ENCODE measurements at regions not wholly inside any gene's neighbourhood (a gene's known extent, or its start where the extent isn't known, plus 50 kb on each side); places are given as distances from the start of the nearest gene placed in this dataset.
A peak's percentile ranks its signal among the peaks of the same experiment; 100 is the strongest.
"Not testable (repeated sequence)": the region's sequence is repeated elsewhere in the genome, so short reads cannot be mapped to it uniquely, and the experiment has no call there.

DNA sequence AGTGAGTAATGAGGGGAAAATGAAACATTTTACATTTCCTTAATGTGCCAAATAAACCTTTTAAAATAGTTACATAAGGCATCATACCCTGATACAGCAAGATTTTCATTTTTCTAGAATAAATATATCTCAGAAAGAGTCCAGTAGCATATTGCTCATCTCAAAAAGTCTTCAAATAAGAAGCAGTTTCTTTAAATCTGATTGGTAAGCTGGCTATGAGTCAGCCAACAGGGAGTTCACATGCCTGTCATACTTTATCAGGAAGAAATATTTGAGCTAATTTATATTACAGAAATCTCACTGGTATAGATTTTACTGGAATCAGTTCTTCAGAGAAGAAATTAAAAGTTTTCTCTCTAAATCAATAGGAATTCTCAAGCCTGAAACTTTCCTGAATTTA lies 258.1 kb downstream of the C11orf87 start:
- peak; percentile 74 for DNase-seq (ENCODE audit: low read depth)

DNA sequence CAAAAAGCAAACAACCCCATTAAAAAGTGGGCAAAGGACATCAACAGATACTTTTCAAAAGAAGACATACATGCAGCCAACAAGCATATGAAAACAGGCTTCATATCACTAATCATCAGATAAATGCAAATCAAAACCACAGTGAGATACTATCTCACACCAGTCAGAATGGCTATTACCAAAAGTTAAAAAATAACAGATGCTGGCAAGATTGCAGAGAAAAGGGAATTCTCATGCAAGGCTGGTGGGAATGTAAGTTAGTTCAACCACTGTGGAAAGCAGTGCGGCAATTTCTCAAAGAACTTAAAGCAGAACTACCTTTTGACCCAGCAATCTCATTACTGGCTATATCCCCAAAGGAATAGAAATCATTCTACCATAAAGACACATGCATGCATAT lies 260.8 kb downstream of the C11orf87 start:
- DNase-seq (ENCODE audit: low read depth), result not testable (repeated sequence)

DNA sequence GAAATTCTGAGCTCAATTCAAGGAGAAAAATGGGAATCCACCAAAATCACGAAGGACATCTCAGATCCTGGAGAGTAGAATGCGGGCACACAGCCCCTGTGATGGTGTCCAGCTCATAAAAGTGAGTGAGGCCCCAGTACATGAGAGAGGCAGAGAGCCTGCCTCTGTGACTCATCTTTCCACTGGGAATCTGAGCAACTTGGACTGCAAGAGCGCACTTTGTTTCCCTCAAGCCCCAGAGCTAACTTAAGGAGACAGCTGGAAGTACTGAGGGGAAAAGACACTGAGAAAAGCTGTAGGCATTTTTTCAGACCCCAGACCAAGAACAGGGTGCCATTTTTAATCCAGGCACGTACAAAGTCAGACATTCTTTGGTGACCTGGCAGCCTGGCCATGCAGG lies 273.7 kb downstream of the C11orf87 start:
- peak; percentile 44 for DNase-seq (ENCODE audit: low read depth)

DNA sequence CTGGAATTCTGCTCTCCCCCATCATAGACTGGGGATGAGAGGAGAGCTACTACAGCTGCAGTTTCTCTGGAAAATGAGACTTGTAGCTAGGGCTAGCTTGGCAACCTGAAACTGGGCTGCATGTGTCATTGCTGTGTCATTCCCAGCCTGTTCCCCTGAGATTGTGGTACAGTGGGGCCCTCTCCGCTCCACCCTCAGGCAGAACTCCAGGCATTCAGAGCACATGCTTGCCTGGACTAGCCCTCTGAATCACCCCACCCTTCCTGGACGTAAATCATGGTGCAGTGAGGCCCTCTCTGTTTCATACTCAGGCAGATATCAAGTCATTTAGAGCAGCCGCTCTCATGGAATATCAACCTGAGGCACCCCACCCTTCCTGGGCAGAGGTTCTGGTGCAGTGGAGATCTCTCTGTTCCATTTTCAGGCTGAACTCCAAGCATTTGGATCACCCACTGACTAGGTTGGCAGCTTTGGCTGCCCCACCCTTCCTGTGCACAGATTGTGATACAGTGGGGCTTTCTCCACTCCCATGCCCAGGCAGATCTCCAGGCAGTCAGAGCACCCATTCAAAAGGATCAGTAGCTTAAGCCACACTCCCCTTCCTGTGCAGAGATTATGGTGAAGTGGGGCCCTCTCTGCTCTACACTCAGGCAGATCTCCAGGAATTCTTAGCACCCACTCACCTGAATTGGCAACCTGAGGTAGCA lies 274.4 kb downstream of the C11orf87 start:
- DNase-seq (ENCODE audit: low read depth), result peak; percentile 23

DNA sequence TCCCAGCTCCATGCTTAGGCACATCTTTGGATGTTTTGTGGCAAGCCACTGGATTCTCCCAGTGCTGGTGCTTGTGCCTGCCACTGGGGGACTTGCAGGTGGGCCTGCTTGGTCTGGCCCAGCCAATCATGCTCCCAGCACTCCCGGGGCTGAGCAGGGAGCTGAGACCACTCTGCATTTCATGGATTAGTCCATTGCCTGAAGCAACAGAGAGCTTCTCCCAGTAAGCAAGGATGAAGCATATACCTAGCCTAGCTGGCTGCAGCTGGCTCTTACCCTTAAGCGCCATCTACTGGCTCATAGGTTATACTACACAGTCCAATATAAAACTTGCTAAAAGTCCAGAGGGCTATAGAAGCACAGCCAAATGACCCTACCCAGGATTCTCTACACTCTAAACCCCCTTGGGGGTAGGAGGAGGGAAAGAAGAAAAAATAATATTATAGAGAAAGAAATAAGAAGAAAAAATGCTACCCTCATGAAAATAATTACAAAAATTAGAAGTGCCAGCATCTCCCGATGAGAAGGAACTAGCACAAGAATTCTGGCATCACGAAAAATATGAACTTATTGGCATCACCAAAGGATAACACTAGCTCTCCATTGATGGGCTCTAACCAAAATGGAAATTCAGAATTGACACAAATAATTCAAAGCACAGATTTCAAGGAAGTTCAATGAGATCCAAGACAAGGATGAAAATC lies 275.3 kb downstream of the C11orf87 start:
- DNase-seq (ENCODE audit: low read depth), result peak; percentile 63

DNA sequence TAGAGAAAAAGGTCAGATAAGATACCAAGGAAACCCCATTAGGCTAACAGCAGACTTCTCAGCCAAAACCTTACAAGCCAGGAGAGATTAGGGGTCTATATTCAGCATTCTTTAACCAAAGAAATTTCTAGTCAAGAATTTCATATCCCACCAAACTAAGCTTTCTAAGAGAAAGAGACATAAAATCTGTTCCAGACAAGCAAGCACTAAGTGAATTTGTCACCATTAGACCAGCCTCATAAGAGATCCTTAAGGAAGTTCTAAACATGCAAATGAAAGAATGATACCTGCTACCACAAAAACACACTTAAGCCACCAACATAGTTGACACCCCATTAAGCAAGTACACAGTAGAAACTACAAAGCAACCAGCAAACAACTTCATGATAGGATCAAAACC lies 276.2 kb downstream of the C11orf87 start:
- DNase-seq (ENCODE audit: low read depth), result no peak

DNA sequence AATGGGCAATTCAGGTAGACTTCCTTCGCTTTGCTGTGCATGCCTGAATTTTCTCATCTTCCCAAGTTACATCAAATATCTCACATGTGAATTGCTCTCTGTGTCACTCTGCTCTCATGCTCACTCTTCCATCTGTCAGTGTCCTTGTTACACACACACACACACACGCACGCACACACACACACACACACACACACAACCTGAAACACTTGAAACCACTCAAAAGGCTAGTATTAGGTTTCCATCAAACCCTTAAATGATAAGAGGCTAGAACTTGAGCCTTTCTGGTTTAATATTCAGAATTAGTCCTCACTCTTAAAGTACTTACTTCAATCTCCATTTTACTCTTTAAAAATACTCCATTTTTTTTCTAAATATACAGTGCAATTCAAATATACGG lies 282.4 kb downstream of the C11orf87 start:
- DNase-seq (ENCODE audit: low read depth), result no peak

DNA sequence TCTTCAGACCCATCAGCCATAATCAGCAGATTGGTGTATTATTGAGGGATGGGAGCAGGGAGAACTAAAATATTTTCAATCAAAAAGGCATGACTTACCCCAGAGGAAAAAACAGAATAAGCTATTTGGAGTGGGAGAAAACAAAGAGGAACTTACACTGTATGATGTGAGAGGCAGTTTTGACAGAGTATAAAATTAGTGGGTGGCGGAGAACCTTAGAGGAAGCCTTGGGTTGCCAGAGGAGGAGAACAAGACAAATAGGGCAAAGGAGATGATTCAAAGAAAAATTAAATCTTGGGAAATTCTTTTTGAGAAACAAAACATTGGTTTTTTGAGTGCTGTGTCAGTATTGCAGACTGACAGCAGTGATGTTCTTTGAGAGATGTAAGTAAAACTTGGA lies 285.0 kb downstream of the C11orf87 start:
- no peak for DNase-seq (ENCODE audit: low read depth)

DNA sequence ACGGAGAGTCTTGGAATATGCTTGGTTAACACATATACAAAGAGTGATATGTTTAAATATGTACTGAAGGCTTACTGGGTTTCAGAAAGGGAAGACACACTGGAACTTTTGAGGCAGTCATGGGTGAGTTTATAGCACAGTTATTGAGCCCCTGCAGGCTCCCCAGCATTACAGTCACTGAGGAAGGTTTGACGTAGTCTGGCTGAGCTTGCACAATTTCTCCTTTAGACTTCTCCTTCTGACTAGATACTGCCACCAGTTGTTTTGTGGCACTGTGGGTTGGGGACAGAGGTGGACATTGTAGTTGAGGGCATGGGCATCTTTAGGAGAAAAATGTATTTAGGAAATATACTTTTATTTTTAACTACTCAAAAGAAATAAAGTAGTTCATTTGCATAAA lies 285.4 kb downstream of the C11orf87 start:
- DNase-seq (ENCODE audit: low read depth), result no peak

DNA sequence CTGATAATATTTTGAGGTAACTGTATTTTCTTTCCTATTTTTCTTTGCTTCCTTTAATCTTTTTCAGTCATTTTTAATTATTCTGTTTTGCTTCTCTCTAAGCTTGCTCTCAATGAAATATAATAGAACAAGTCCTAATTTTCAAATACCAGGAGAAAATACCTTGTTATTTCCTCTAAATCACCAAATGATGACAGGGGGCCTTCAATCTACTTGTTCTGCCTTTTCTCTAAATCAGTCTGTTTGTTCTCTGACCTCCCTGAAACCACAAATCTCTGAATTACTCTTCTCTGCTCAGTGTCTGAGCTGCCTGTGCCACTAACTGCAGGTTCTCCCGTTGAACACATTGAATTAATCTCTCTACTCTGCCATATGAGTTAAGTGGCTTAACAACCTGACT lies 286.2 kb downstream of the C11orf87 start:
- no peak for DNase-seq (ENCODE audit: low read depth)

DNA sequence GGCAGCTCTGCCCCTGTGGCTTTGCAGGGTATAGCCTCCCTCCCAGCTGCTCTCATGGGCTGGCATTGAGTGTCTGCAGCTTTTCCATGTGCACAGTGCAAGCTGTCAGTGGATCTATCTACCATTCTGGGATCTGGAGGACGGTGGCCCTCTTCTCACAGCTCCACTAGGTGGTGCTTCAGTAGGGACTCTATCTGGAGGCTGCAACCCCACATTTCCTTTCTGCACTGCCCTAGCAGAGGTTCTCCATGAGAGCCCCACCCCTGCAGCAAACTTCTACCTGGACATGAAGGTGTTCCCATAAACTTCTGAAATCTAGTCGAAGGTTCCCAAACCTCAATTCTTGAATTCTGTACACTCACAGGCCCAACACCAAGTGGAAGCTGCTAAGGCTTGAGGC lies 292.5 kb downstream of the C11orf87 start:
- DNase-seq (ENCODE audit: low read depth), result not testable (repeated sequence)

DNA sequence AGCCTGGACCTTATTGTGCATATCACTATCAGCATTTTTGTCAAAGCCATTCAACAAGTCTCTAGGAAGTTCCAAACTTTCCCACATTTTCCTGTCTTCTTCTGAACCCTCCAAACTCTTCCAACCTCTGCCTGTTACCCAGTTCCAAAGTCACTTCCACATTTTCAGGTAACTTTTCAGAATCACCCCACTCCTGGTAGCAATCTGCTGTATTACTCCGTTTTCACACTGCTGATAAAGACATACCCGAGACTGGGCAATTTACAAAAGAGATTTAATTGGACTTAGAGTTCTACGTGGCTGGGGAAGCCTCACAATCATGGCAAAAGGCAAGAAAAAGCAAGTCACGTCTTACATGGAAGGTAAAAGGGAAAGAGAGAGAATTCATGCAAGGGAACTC lies 293.4 kb downstream of the C11orf87 start:
- DNase-seq (ENCODE audit: low read depth), result not testable (repeated sequence)

DNA sequence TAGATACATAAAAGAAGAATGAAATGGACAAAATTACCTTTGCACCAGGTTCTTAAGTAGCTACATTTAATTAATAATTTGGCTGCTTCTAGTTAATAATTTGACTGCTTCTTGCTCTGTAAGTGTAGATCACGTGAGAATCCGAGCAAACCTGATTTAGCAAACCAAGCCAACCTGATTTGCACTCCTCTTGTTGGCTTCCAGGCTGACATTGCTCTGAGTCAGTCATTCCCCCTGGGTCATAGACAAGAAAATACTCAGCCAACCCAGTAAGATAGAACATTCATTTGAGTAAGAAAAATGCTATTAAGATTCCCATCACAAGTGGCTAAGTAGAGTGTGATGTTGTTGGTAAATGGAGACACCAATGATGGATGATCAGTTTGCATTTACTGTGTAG lies 304.1 kb downstream of the C11orf87 start:
- no peak for DNase-seq (ENCODE audit: low read depth)

DNA sequence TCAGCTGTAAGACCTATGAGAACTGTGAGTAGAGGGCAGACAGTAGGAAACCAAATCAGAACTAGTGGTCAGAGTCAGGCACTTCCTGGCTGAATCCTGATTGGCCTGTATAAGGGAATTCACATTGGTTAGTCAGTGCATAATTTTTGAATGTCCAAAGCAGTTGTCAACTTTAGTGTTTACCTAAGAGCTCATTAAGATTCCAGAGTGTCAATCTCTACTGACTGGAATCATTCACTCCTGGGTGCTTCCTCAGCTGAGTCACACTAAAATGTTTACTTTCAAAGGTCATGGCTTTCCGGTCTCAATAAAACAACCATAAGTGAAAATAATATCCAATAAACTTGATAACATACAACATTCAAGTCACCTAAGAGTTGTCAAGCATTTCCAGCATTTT lies 306.1 kb downstream of the C11orf87 start:
- peak; percentile 56 for DNase-seq (ENCODE audit: low read depth)

DNA sequence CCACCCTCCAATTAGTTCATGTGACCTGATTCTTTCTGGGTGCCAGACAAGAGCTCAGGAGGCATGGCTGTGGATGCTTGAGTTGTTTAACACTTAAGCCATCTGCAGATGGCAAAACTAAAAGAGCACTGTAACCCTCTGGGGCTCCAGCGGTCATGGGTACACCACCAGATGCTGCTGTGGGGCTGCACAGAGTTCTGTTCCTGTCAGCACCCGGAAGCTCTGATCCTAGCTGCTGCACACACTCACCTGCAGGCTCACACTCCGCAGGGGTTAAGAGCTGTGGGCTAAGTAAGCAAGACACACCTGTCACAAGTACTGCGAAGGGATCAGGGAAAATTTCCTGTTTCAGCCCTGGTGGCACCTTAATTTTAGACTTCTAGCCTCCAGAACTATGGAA lies 307.8 kb downstream of the C11orf87 start:
- DNase-seq (ENCODE audit: low read depth), result no peak

DNA sequence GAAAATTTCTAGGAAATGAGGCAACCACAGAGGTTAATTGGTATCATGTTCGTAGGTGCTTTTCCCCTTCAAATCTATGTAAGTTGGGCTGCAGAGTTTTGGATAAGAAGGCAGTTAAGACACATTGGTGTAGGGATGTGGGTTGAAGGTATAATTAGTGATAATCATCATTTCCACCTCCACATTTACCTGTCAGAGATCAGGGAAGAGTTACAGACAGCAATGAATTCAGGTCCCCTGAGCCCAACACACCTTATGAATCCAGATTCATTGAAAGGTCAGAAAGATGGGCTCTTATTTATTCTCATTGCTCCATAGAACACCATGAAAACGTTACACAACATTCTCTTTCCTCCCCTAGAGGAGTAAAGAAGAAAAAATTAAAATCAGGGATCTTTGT lies 308.7 kb downstream of the C11orf87 start:
- no peak for DNase-seq (ENCODE audit: low read depth)

DNA sequence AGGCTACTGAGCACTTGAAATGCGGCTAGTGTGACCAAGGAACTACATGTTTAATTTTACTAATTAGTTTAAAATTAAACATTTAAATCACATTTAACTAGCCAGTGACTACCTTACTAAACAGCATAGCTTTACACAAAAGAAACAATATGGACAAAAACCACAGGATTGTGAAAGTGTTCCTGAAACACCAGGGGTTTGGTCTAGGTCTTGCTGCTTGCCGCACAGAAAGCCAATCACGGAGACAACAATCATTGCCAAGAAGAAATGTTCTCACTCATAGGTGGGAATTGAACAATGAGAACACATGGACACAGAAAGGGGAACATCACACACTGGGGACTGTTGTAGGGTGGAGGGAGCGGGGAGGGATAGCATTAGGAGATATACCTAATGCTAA lies 309.5 kb downstream of the C11orf87 start:
- DNase-seq (ENCODE audit: low read depth), result peak; percentile 47

DNA sequence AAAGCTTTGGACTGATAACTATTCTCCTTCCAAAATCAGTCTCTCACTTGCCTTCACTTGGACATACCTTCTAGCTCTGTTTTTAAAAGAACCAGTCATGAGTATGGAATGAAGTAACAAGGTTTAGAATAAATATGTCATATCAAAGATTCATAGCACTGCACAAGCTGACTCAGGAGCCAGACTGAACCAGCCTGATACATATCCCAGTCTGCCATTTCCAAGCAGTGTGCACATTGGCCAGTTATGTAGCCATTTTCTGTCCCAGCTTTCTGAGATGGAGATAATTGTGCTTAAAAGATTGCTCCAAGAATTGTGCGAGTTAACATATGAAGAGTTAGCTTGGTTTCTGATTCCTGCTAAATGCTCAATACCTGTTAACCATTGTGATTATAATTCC lies 311.3 kb downstream of the C11orf87 start:
- DNase-seq (ENCODE audit: low read depth), result peak; percentile 65

DNA sequence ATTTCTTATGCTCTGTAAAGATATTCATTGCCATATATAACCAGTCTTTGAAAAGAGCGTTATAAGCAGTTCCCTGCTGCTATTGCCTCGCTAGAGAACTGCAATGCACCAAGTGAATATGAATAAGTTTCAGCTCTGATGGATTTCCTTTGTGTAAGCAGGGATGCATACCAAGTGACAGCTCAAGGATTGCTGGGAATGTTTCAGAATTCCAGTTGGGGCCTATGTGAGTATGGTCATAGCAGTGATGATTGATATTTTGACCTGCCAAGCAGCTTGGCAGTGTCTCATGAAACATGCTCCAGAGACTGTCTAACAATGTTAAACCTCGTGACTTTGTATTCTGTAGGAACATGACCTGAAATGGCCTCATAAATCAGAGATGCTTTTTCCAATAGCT lies 312.6 kb downstream of the C11orf87 start:
- DNase-seq (ENCODE audit: low read depth), result no peak

DNA sequence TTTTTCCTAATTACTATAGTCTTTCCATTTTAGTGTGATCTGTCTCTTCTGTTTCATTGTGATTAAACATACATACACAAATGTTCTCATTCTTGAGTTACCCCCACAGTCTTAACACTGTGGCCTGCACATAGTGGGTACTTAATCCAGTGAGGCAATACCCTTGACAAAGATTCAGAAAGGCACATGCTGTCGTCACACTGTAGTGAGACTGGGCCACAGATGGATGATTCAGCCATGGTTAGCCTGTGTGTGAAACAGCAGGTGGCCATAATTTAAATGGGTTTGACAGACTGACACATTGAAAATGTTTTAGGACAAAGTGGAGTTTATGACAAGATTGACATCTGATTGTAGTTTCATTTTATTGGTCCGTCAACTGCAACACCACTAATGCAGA lies 313.1 kb downstream of the C11orf87 start:
- DNase-seq (ENCODE audit: low read depth), result no peak

DNA sequence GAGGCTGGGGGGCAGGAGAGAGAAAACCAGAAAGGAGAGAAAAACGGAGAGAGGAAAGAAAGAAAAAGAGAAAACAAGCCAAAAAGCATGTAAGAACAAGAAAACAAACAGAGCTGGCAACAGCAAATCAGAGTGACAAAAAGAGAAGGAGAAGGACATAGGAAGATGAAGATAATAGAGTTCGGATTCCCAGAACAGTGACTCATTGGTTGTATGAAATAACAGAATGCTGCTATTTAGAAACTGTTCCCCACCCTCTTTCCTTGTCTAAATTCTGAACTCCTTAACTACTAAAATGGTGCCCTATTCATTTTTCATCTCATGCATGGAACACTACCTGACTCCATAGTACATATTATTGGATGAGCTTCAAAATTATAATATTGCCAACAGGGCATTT lies 317.4 kb downstream of the C11orf87 start:
- DNase-seq (ENCODE audit: low read depth), result peak; percentile 15

DNA sequence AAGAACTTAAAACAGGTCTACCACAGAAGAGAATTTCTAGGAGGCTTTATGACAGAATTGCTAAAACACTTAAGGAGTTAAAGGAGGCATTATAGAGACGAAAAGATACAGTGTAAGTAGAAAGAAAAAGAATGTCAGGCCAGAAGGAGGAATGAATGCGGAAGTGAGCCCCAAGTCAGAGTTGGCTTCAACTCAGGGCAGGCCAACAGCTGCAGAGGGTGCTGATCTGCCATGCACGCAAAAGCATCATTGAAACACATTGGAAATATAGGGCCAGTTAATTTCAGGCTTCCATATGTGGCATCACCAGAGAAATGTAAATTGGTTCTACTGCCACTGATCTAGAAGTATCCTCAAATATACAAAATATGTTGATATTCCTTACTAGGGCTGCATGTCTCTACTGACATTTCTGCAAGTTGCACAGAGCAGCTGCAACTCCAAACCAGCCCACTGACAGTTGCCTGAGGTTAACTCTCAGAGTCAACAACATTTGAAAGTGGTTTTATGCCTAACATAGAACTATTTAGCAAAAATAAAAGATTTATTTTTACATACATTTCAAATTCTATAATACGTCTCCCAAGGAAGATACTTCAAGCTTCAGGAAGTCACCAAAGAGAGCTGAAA lies 324.1 kb downstream of the C11orf87 start:
- no peak for DNase-seq (ENCODE audit: low read depth)

DNA sequence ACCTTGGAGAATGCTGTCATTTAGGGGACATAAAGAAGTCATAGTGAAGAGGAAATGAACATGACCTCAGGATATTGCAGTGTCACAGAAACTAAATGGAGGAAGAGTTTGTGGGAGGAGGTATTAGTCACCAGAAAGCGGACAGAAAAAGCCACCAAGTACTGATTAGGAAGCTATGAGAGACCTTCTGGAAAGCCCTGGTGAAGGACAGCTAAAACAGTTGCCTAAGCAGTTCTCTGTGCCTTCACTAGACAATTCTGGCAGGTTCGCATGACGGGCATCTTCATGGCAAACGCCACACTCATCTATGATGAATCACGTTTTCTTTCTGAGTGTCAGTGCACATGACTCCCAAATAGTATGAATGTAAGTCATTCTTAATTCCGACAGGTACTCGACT lies 325.8 kb downstream of the C11orf87 start:
- DNase-seq (ENCODE audit: low read depth), result no peak

Measured in iris pigment epithelial cell (primary cell).